ENCODE measurements at regions not wholly inside any gene's neighbourhood (a gene's known extent, or its start where the extent isn't known, plus 50 kb on each side); places are given as distances from the start of the nearest gene placed in this dataset.

- TF ChIP-seq, protein P1, sequence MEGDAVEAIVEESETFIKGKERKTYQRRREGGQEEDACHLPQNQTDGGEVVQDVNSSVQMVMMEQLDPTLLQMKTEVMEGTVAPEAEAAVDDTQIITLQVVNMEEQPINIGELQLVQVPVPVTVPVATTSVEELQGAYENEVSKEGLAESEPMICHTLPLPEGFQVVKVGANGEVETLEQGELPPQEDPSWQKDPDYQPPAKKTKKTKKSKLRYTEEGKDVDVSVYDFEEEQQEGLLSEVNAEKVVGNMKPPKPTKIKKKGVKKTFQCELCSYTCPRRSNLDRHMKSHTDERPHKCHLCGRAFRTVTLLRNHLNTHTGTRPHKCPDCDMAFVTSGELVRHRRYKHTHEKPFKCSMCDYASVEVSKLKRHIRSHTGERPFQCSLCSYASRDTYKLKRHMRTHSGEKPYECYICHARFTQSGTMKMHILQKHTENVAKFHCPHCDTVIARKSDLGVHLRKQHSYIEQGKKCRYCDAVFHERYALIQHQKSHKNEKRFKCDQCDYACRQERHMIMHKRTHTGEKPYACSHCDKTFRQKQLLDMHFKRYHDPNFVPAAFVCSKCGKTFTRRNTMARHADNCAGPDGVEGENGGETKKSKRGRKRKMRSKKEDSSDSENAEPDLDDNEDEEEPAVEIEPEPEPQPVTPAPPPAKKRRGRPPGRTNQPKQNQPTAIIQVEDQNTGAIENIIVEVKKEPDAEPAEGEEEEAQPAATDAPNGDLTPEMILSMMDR (IDR thresholded peaks at IDR 0.05): no peak
- TF ChIP-seq POLR2A (IDR thresholded peaks at IDR 0.05): no peak
These were observed 252.6 kb downstream of the TTC32 start for GRCh38 chr2:19649142-19649541.

All from upper lobe of left lung (tissue), 4 donors.